HG02852 (cell line): ENCODE measurements at regions not wholly inside any gene's neighbourhood (a gene's known extent, or its start where the extent isn't known, plus 50 kb on each side); places are given as distances from the start of the nearest gene placed in this dataset.
"Not testable (repeated sequence)": the region's sequence is repeated elsewhere in the genome, so short reads cannot be mapped to it uniquely, and the experiment has no call there.

Source experiments
- ATAC-seq: cut with Tn5 transposase; IDR thresholded peaks from one replicate; pipeline ENCODE4 v1.9.1; 2021; ENCODE audit warnings: mild to moderate bottlenecking, moderate library complexity; ENCODE audit not compliant: unreplicated experiment

GRCh38 chr17:5943982-5944381 is 126.2 kb upstream of the WSCD1 start:
- ATAC-seq, result no peak

GRCh38 chr17:5947701-5948180 is 122.4 kb upstream of the WSCD1 start:
- no peak for ATAC-seq

GRCh38 chr17:5948811-5949210 is 121.4 kb upstream of the WSCD1 start:
- no peak for ATAC-seq

- no peak for ATAC-seq
These were observed 119.3 kb upstream of the WSCD1 start for GRCh38 chr17:5950878-5951277.

GRCh38 chr17:5951912-5952311 is 118.3 kb upstream of the WSCD1 start:
- no peak for ATAC-seq

- no peak for ATAC-seq
These were observed 117.7 kb upstream of the WSCD1 start for GRCh38 chr17:5952518-5952917.

DNA sequence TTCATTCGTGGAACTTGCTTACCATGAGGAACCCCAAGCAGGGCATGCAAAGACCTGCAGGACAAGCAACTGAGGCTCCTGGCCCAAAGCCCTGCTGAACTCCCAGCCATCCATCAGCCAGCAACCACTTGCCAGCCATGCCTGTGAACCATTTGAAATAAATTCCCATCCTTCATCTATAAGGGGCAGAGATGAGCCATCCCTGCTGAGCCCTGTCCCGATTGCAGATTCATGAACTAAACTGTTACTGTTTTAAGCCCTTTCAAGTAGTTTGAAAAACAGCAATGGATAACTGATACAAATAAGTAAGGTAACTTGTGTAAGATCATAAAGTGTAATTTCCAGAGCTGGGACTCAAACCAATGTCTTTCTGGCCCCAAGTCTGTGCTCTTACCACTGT is 114.4 kb upstream of the WSCD1 start:
- ATAC-seq, result no peak

DNA sequence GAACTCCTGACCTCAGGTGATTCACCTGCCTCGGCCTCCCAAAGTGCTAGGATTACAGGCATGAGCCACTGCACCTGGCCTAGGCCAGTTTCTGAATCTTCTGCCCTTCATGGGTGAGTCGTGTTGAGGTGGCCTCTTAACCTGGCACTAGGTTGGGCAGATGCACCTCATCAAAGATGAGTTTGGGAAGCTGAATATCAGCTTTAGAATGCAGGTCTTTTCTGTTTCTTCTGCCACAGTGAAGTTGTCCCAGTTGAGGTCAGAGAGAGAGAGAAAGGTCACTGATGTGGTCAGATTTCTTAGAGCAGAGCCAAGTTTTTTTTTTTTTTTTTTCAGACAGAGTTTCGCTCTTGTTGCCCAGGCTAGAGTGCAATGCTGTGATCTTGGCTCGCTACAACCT is 111.3 kb upstream of the WSCD1 start:
- no peak for ATAC-seq

DNA sequence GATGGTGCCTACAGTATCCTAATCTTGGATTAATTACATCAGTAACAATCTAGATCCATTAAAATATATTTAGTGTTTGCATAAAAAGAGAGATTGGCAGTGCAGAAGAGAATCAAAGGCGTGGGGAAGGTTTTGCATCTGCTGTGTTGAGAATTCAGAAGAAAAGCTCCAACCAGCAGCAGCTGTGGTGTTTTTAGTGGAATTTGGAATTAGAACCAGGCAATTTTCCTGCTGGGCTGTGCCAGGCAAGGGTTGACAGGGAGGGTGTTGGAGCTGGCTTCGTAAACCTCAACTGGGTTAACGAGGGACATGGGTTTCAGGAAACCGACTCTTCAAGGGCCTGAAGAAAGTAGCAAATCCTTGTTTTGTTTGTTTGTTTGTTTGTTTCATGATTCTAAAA is 107.8 kb upstream of the WSCD1 start:
- no peak for ATAC-seq

DNA sequence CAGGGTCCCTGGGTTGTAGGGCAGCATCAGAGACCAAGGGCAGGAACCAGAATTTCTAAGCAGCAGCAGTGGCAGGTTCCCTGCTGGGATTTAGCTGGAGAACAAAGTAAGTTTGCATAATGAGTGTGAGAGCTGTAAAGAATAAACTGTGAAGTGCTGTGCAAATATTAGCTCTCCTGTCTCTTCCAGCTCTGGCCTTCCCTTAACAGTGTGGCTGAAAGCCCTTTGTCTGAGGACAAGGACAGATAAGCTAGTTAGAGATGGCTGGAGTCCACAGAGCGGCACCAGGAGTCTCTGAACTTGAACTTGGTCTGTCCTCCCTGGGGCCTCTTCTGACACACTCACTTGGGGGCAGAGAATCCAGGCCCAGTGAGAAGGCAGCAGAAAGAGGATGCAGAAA is 98.2 kb upstream of the WSCD1 start:
- ATAC-seq, result no peak

- no peak for ATAC-seq
These were observed 96.8 kb upstream of the WSCD1 start for GRCh38 chr17:5973410-5973809.

GRCh38 chr17:5975661-5976060 is 94.5 kb upstream of the WSCD1 start:
- ATAC-seq, result no peak

GRCh38 chr17:5976251-5976650 is 93.9 kb upstream of the WSCD1 start:
- ATAC-seq, result no peak

DNA sequence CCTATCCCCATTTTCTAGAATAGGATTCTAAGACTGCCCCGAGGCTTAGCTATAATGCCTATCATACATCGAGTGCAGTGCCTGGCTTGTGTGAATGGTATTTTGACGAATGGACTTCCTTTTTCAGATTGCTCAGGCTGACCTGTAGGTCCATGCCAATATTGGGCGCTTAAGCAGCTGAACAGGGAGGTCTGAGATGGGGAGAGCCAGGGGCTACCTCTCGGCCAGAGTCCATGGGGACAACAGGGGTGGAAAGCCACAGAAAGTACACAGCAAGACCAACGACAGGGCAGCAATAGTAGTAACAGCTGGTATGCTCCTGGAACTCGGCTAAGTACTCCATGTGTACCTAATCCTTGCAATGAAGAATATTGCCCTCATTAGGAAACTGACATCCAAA is 91.7 kb upstream of the WSCD1 start:
- no peak for ATAC-seq

DNA sequence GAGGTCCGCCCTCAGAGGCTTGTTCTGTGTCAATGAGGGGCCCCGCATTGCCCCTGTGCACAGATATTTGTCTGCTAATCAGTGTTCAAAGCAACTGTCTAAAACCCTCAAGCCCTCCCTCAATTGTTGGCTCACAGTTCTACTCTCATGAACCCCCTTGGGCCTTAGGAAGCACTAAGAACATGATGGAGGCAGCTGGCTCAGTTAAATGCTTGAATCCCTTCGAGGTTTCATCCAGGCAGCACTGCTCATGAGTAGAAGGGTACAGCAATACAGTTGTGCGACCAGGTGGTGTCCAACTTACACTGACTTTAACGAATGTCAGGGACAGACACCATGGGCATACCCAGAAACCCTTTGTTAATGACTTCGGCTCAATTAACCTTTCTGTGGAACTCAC is 89.2 kb upstream of the WSCD1 start:
- ATAC-seq, result no peak

GRCh38 chr17:5986644-5987043 is 83.5 kb upstream of the WSCD1 start:
- no peak for ATAC-seq

DNA sequence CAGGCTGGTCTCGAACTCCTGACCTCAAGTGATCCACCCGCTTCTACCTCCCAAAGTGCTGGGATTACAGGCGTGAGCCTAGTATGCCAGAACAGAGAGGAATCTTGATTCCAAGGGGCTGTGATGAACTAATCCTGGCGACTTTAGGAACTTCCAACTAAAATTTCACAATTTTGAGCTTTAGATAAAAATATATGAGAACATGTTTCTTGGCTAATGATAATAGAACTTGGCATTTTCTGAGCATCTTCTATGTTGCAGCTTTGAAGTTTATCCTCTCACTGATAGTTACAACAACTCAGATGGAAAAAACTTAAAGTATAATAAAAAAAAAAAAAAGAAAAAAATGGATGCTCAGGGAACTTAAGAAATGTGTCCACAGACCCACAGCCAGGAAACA is 69.8 kb upstream of the WSCD1 start:
- ATAC-seq, result no peak

- not testable (repeated sequence) for ATAC-seq
These were observed 67.0 kb upstream of the WSCD1 start for GRCh38 chr17:6003221-6003620.

GRCh38 chr17:6005939-6006338 is 64.2 kb upstream of the WSCD1 start:
- ATAC-seq, result no peak

DNA sequence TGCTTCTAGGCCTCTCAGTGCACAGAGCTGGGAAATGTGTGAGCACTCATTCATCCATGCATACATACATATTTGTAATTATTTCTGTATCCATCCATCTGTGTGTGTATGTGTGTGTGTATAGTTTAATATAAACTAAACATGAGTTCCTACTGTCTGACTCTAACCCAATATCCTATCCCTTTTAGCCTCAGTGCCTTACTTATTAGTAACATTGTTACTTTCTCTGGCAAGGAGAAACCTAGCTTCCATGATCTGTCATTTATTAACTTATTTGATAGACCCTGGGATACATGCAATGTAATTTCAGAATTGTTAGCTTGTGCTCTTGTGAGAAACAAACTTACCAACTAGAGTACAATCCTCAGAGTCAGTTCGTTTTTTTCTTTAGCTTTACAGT is 59.0 kb upstream of the WSCD1 start:
- ATAC-seq, result no peak

DNA sequence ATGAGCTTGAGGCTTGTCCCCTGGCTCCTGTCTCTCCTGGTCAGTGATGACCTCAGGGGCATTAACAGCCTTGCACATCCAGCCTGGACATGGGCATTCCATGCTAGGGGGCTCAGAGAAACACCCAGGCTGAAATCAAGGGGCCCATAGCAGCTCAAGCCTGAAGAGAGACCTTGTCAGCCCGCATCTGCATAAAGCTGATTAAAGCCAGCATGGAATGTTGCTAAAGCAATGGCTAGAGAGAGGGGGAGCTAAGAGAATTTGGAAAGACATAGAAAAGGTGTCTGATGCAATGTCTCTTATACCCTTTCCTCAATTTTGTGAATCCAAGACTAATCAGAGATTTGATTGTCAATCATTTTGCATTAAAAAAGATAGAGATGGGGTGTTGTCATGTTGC is 51.4 kb upstream of the WSCD1 start:
- ATAC-seq, result no peak

GRCh38 chr17:6019959-6020358 is 50.2 kb upstream of the WSCD1 start:
- ATAC-seq, result no peak

DNA sequence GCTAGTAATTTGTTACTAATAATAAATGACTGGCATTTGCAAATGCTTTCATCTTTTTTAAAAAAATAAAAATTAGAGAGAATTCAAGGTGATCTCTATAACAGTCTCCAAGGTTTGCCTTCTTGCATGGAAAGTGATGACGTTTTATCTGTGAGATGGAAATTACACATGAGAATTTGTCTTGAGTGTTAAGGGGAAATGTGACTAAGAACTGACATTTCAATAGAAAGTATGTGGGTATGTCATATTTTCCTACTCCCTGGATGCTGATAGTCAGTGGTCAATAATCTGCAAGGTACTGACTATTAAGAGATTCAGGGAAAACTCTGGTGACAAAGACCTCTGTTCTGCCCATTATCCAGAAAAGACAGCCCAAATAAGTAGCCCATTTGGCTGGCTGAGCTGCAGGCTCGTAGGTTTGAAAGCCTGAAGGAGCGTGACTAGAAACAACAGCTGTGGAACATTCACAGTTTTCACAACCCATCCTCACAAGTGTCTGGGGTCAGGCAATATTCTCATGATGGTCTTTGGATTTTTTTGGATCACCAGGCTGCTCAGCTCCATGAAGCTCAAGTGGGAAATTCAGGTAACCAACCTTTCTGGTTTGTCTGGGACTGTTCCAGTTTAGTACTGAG is 49.7 kb upstream of the WSCD1 start:
- no peak for ATAC-seq
